ENCODE measurements at regions not wholly inside any gene's neighbourhood (a gene's known extent, or its start where the extent isn't known, plus 50 kb on each side); places are given as distances from the start of the nearest gene placed in this dataset.

- POLR2A ChIA-PET = no interaction called here
- FAIRE-seq = no peak
These were observed 226.8 kb downstream of the CHD9NB start for GRCh38 chr16:52825892-52826291.

More at GRCh38 chr16:52825892-52826291, 226.8 kb downstream of the CHD9NB start:
- no TSS peak for BruUV-seq (replicated peaks)
- 0% methylated on average over 5 of the region's 5 CpGs for WGBS (ENCODE audit: insufficient coverage, low coverage, missing lambda C conversion rate)
- no peaks in the 10 kb centered on the region for H3K79me2 ChIP-seq (ENCODE audit: control insufficient read depth, insufficient read depth, low read length)
- H4K20me1 ChIP-seq (replicated peaks; ENCODE audit: control insufficient read depth, insufficient read depth, low read length) = no peaks in the 10 kb centered on the region
- H3K9me3 ChIP-seq (replicated peaks; ENCODE audit: control insufficient read depth, insufficient read depth, low read depth, low read length) = no peaks in the 10 kb centered on the region
- in situ Hi-C loops (cut with MboI) = no loop called here
- TF ChIP-seq U2AF1 (optimal IDR thresholded peaks at IDR 0.05; ENCODE audit: low read depth, low read length) = no peak
- TF ChIP-seq ZFP36 (IDR thresholded peaks at IDR 0.05; ENCODE audit: low read depth, low read length, partially characterized antibody) = no peak
- TF ChIP-seq ASH1L (IDR thresholded peaks at IDR 0.05; ENCODE audit: borderline replicate concordance, low read depth, partially characterized antibody) = no peak
- no peak for TF ChIP-seq TSC22D4 (tag; IDR thresholded peaks at IDR 0.05)
- no peak for TF ChIP-seq SETDB1 (IDR thresholded peaks at IDR 0.05; ENCODE audit: low read length)
- TF ChIP-seq ZFP30 (CRISPR knock-in tag; IDR thresholded peaks at IDR 0.05; ENCODE audit: borderline replicate concordance) = no peak
- TF ChIP-seq NR3C1 (CRISPR knock-in tag; IDR thresholded peaks at IDR 0.05) = no peak
- TF ChIP-seq NFYB (IDR thresholded peaks at IDR 0.05; ENCODE audit: extremely low read depth, insufficient read length) = no peak
- TF ChIP-seq FOXK2 (conservative IDR thresholded peaks at IDR 0.05 in 1 of 2, IDR thresholded peaks at IDR 0.05 in 1 of 2; ENCODE audit: low read depth in 2 of 2) = no peak
- TF ChIP-seq FOXJ2 (tag; IDR thresholded peaks at IDR 0.05) = no peak
- TF ChIP-seq ZKSCAN3 (CRISPR knock-in tag; IDR thresholded peaks at IDR 0.05) = no peak
- no peak for TF ChIP-seq STAT6 (CRISPR knock-in tag; IDR thresholded peaks at IDR 0.05)
- no peak for TF ChIP-seq ARNT (IDR thresholded peaks at IDR 0.05)
- TF ChIP-seq CSDE1 (IDR thresholded peaks at IDR 0.05) = no peak
- TF ChIP-seq HDGF (IDR thresholded peaks at IDR 0.05) = no peak
- no peak for TF ChIP-seq ZNF76 (CRISPR knock-in tag; IDR thresholded peaks at IDR 0.05; ENCODE audit: borderline replicate concordance)
- TF ChIP-seq PREB (CRISPR knock-in tag; IDR thresholded peaks at IDR 0.05) = no peak
- H3K36me3 ChIP-seq (ENCODE audit: control insufficient read depth, insufficient read depth, low read length) = no peaks in the 10 kb centered on the region
- no peak overlapping the region for H3K27ac ChIP-seq (ENCODE audit: extremely low read depth, low read depth, low read length)
- CTCF ChIA-PET (ENCODE audit: low intra/inter-chr PET ratio) = no interaction called here
- H3K4me2 ChIP-seq (ENCODE audit: insufficient read depth, low read length) = no peak overlapping the region
- no peak overlapping the region for H3K4me3 ChIP-seq
- H3K9ac ChIP-seq (ENCODE audit: insufficient read depth in 1 of 2, low read depth in 2 of 2, low read length in 2 of 2) = no peak overlapping the region
- H3K27me3 ChIP-seq (ENCODE audit: control insufficient read depth in 2 of 2, insufficient read depth in 2 of 2, low read length in 2 of 2) = no peaks in the 10 kb centered on the region
- no peaks in the 10 kb centered on the region for H3K4me1 ChIP-seq (replicated peaks in 1 of 2; ENCODE audit: control insufficient read depth in 2 of 2, insufficient read depth in 2 of 2, low read length in 2 of 2)
- intact Hi-C loops (cut with micrococcal nuclease) = no loop called here
- H2AFZ ChIP-seq (ENCODE audit: low read depth, low read length) = no peak overlapping the region
- ATAC-seq (no peak), DNase-seq (ENCODE audit: extremely low read depth in 1 of 4, low spot score in 3 of 4) (no peak)
- no peaks in the 10 kb centered on the region for H3K9me1 ChIP-seq (ENCODE audit: control insufficient read depth, insufficient read depth, low read length)
